HT-29 (cell line): ENCODE measurements at regions not wholly inside any gene's neighbourhood (a gene's known extent, or its start where the extent isn't known, plus 50 kb on each side); places are given as distances from the start of the nearest gene placed in this dataset.

Source experiments
- DNase-seq: peaks from one replicate; pipeline ENCODE4 v3.0.0-alpha.2; 2015; ENCODE audit warnings: low spot score

DNA sequence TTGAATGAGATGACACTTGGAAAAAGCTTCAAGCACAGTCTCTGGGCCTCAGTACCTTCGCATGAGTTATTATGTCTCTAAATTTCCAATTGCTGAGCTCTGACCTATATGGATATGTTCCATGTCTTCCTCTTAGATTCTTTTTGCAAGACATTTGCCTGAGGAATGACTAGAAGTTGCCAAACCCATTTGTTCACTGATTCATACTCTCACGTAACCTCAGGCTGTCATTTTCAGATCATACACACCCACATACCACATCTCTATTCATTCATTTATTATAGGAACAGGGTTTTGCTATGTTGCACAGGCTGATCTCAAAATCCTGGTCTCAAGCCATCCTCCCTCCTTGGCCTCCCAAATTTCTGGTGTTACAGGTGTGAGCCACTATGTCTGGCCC, 2137.1 kb upstream of the TENM3 start:
- DNase-seq: no peak

DNA sequence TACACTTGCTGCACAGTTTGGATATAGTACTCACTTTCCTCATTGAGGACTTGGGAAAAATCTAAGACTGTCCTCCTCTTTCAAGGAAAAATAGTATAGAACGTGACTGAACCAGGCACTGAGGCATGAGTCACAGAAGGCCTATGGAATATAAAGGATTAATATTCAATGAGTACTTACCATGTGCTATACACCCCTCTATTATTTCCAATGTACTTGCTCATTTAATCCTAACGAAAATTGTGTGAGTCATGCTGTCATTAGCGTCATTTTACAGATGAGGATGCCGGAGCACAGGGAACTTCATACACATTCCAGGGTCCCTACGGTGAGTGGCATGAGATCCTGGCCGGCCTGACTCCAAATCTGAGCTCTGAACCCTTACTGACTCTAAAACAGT, 2136.2 kb upstream of the TENM3 start:
- no peak for DNase-seq

DNA sequence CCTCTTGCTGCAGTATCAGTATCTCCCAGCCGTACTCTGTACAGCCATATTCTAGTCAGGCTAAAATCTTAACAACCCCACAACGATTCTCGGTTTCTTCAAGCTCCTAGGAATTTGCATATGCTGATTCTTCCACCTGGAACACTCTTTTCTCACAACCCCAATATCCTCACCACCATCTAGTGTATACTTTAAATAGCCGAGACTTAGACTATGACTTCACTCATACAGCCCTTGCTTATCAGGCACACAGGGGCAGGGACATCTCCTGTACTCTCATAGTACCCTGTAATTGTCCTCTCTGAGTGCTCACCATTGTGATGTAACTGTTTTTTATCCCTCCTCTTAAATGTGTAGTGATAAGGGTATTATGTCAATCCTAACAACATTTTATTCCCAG, 2126.4 kb upstream of the TENM3 start:
- DNase-seq: no peak

- DNase-seq: no peak
These were observed 2123.1 kb upstream of the TENM3 start for GRCh38 chr4:180120068-180120467.

DNA sequence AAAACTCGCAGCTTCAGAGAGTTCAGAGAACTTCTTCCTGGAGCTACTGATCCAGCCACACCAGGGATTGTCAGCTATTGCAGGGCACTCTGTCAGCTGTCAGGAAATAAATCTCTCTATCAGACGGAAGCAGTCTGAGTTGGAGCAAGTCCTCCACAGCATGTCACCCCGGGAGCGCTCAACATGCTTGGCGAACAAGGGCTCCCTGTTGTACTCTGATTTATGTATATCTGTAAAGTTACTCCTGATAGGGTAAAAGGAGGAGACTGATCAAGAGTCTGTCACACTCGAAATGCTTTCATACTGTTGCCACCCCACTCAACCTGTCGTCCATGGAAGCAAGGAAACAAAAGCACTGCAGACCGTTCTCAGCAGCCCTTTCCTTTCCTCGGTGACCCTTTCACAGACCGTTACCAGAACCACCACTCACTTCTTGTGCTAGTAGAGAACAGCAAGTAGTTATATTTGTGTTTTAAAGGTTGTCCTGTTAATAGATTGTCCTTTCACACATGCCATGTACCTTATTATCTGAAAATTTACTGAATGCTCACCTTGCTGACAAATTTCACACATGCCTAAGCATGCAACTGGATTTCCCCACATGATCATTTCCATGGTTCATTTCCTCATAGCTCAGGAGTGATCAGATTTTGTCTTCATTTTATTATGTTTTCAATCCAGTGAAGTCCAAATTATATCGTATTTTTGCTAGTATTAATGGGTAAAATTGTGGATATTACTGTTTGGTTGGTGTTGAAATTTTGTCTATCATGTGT, 2108.9 kb upstream of the TENM3 start:
- no peak for DNase-seq

DNA sequence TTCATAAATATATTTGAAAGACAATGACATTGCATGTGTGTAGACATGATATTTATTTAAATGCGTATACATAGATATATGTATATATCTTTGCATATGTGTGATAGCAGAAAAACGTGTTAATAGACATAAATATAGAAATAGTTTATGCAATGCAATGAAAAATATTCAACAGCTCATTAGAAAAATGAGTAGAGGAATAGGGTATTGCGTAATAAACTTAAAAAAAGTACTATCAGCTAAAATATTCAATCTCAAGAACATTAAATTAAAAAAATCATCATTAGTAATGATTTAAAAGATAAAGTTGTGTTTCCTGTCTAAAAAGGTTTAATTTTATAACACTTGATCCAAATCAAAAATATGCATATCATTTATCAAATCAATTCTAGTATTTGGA, 2101.5 kb upstream of the TENM3 start:
- DNase-seq: no peak

GRCh38 chr4:180148737-180149136, 2094.5 kb upstream of the TENM3 start:
- no peak for DNase-seq

GRCh38 chr4:180150818-180151217, 2092.4 kb upstream of the TENM3 start:
- peak; percentile 3 for DNase-seq

DNA sequence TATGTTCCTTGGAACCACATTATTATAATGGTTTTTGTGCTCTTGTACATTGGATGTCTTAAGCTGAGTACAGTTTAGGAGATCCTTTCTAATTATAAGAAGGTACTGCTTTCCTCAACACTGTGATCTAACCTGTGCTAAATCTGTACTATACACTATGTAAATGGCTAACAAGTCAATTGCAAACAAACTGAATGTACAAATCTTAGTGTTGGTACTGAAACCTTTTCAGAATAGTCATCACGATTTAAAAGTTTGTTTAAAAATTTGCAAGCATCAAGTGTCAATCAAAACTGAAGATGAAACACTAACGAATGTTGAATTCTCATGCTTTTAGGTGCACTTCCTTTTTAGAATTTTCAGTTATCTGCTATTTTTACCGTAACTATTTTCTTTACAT, 2090.4 kb upstream of the TENM3 start:
- no peak for DNase-seq

DNA sequence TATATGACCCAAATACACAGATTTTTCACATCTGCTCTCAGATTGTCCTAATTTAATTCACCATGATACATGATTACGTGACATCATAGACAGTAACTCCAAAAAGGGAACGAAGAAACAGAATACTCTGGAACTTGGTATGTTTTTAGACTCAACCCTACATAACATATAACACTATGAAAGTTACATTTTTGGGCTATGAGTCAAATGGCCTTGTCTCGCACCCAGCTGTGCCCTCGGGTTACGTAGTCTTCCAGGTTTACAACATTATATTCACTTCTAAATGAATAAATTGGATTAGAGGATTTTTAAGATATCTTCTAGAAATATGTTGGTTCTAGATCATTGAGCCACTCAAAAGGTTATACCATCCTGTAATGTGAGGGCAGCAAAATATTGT, 2089.6 kb upstream of the TENM3 start:
- DNase-seq: no peak

- no peak for DNase-seq
These were observed 2086.5 kb upstream of the TENM3 start for GRCh38 chr4:180156684-180157083.

DNA sequence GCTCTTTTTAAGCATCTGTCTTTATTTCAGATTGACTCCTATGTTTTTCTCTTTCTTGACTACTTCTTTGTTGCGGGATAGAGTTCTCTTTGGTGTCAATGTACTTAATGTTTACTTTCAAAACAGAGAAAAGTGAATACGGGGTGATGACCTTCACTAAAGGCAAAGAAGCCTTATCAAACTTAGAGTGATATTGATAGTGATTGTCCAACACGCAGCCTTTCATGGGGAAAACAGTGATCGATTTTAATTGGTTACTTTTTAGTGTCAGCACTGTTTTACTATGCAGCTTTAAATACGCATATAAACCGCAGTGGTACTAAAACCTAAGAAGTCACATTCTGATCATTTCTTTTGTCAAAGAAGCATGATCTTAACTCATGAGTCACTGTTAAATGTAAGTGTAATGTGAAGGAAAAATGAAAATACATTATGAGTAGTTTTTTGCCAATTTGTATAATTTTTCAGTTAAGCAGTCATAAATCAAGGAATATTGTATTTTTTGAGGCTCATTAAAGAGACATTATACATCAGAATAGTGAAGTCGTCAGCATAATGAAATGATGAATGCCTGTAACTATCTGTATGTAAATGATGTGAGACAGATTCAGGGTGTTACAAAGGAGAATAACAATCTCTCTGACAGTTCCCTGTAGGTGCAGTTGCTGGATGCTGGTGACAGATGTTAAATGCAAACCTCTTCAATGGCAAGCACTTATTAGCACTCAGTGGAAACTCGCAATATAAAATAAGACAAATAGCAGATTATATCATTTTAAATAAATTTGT, 2082.8 kb upstream of the TENM3 start:
- no peak for DNase-seq

GRCh38 chr4:180164799-180165198, 2078.4 kb upstream of the TENM3 start:
- no peak for DNase-seq

GRCh38 chr4:180169394-180169793, 2073.8 kb upstream of the TENM3 start:
- no peak for DNase-seq

DNA sequence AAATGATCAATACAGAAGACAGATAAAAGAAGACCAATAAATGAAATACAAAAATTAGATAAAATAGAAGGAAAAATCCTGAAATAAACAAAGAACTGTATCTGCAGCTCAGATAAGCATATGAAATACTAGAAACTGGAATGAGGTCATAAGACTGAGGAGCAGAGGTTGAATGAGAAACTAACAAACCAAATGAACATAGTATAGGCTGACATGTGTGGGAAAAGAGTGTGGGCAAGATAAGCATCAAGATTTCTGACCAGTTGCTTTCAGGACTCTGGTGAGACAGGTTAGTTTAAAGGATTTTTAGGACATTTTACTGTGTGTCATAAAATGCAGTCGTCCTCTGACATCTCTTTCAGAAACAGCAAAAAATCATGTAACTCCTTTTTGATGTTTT, 2073.2 kb upstream of the TENM3 start:
- no peak for DNase-seq

DNA sequence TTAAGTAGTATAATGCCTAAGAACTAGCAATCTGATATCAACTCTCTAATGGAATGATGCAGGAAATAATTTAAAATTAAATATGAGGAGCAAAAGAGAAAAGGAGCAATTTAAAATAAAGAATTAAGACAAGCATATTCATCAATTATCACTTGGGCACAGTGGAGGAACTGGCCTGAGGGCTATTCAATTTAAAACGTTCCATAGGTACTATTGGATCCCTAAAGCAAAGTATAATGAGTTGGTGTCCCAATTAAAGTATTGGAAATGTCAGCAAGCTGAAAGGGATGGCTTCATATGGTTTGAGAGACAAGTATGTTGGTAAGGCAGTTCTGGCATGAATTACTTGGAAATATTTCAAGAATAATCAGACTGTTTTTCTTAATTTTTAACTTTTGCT, 2064.1 kb upstream of the TENM3 start:
- DNase-seq: no peak

- DNase-seq: no peak
These were observed 2053.5 kb upstream of the TENM3 start for GRCh38 chr4:180189666-180190065.

GRCh38 chr4:180190382-180190781, 2052.8 kb upstream of the TENM3 start:
- DNase-seq: no peak

DNA sequence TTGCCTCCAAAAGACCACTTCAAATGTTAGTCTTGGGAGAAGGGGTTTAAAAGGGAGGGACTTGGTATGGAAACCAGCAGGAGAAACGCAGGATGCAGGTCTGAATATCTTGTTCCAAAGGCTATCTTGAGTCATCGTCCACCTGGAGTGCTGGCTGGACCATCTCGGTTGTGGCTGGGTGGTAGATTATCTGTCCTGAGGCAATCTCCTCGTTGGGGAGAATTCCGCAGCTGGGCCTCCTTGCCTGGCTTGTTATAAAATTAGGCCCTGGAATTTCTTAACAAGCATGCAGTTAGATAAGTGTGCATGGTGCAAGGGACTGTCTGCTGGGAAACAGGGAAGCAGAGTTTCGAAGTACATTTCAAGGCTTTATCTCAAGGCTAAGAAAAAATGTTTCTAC, 2045.7 kb upstream of the TENM3 start:
- DNase-seq: no peak

- DNase-seq: no peak
These were observed 2039.9 kb upstream of the TENM3 start for GRCh38 chr4:180203349-180203748.

- DNase-seq: no peak
These were observed 2037.9 kb upstream of the TENM3 start for GRCh38 chr4:180205276-180205675.

- no peak for DNase-seq
These were observed 2035.3 kb upstream of the TENM3 start for GRCh38 chr4:180207921-180208320.

- no peak for DNase-seq
These were observed 2026.1 kb upstream of the TENM3 start for GRCh38 chr4:180217070-180217469.
